Thyroid gland (tissue), 4 donors: ENCODE measurements at regions not wholly inside any gene's neighbourhood (a gene's known extent, or its start where the extent isn't known, plus 50 kb on each side); places are given as distances from the start of the nearest gene placed in this dataset.

Experiments
- CTCF ChIP-seq, 6 experiments: fragments of 200-600 bp in 3 of 6; fragments of 450-650 bp in 3 of 6; sonication (generic) in 3 of 6; IDR thresholded peaks; one replicate each; pipeline ENCODE4 v1.5.1; 2016 to 2019; ENCODE audit warnings: antibody characterized with exemption in 6 of 6, mild to moderate bottlenecking in 2 of 6, inconsistent platforms in 1 of 6, moderate library complexity in 1 of 6
- POLR2A ChIP-seq, 2 donors: fragments of 450-650 bp; IDR thresholded peaks; one replicate each; pipeline ENCODE4 v1.6.1; 2017; ENCODE audit warnings: antibody characterized with exemption in 2 of 2, mild to moderate bottlenecking in 2 of 2, moderate library complexity in 1 of 2

GRCh38 chr10:28880683-28880950, 203.3 kb downstream of the BAMBI start:
- TF ChIP-seq POLR2A (IDR thresholded peaks at IDR 0.05) (no peak), CTCF (IDR thresholded peaks at IDR 0.05) (no peak)
